Stimulated activated effector memory CD8-positive, alpha-beta T cell treated with anti-CD3 and anti-CD28 coated beads, Interleukin-12 subunit alpha, Interleukin-12 subunit beta, amount 100 ng/mL, for 72 hours (primary cell): ENCODE measurements at regions not wholly inside any gene's neighbourhood (a gene's known extent, or its start where the extent isn't known, plus 50 kb on each side); places are given as distances from the start of the nearest gene placed in this dataset.
"Not testable (repeated sequence)": the region's sequence is repeated elsewhere in the genome, so short reads cannot be mapped to it uniquely, and the experiment has no call there.

Experiments used
- ATAC-seq: fragments of 150-1000 bp; cut with Tn5 transposase; 2 replicates; pipeline ENCODE4 v1.10.0; 2021
- DNase-seq, 2 donors: peaks; one replicate each; pipeline ENCODE4 v3.0.0; 2021 to 2022; ENCODE audit warnings: low spot score in 2 of 2
- H3K27ac Mint-ChIP-seq: one replicate; pipeline ENCODE4 v1.8.0; 2022; ENCODE audit warnings: mild to moderate bottlenecking, mixed read lengths
- H3K36me3 Mint-ChIP-seq: one replicate; pipeline ENCODE4 v1.8.0; 2022; ENCODE audit warnings: mild to moderate bottlenecking, mixed read lengths
- H3K4me1 Mint-ChIP-seq: one replicate; pipeline ENCODE4 v1.8.0; 2022; ENCODE audit warnings: mixed read lengths
- H3K4me3 Mint-ChIP-seq: one replicate; pipeline ENCODE4 v1.8.0; 2022; ENCODE audit warnings: mild to moderate bottlenecking, mixed read lengths
- H3K9me3 Mint-ChIP-seq: one replicate; pipeline ENCODE4 v1.8.0; 2022; ENCODE audit warnings: mixed read lengths

GRCh38 chr2:173555833-173556232, 201.2 kb downstream of the CDCA7 start:
- Mint-ChIP-seq H3K36me3 (no peaks in the 10 kb centered on the region), H3K4me3 (no peak overlapping the region), H3K9me3 (no peaks in the 10 kb centered on the region), H3K4me1 (no peaks in the 10 kb centered on the region), H3K27ac (no peak overlapping the region)
- no peak for ATAC-seq
- DNase-seq, result no peak

- no peaks in the 10 kb centered on the region for H3K4me1 Mint-ChIP-seq
Observed at GRCh38 chr2:173556816-173557215, 202.1 kb downstream of the CDCA7 start.

GRCh38 chr2:173557497-173557896, 202.8 kb downstream of the CDCA7 start:
- Mint-ChIP-seq H3K36me3 (no peaks in the 10 kb centered on the region), H3K4me1 (no peaks in the 10 kb centered on the region), H3K27ac (no peak overlapping the region), H3K4me3 (no peak overlapping the region), H3K9me3 (no peaks in the 10 kb centered on the region)
- DNase-seq (no peak), ATAC-seq (no peak)

More at GRCh38 chr2:173556816-173557215, 202.1 kb downstream of the CDCA7 start:
- no peaks in the 10 kb centered on the region for H3K36me3 Mint-ChIP-seq
- no peak overlapping the region for H3K27ac Mint-ChIP-seq
- ATAC-seq, result no peak
- no peak overlapping the region for H3K4me3 Mint-ChIP-seq
- H3K9me3 Mint-ChIP-seq, result no peaks in the 10 kb centered on the region
- DNase-seq, result no peak

- DNase-seq, result no peak
- Mint-ChIP-seq H3K9me3 (peaks cover 2% of the 10 kb centered on the region), H3K36me3 (no peaks in the 10 kb centered on the region), H3K27ac (no peak overlapping the region), H3K4me1 (peaks cover 6% of the 10 kb centered on the region), H3K4me3 (no peak overlapping the region)
- ATAC-seq, result no peak
Observed at GRCh38 chr2:173567493-173567892, 212.8 kb downstream of the CDCA7 start.

GRCh38 chr2:173568054-173568453, 213.4 kb downstream of the CDCA7 start:
- H3K36me3 Mint-ChIP-seq, result no peaks in the 10 kb centered on the region

GRCh38 chr2:173571021-173571821, 216.5 kb downstream of the CDCA7 start:
- Mint-ChIP-seq H3K4me1 (peaks cover 6% of the 10 kb centered on the region), H3K4me3 (no peak overlapping the region), H3K36me3 (no peaks in the 10 kb centered on the region), H3K9me3 (peaks cover 4% of the 10 kb centered on the region), H3K27ac (no peak overlapping the region)
- DNase-seq (no peak), ATAC-seq (no peak)

More at GRCh38 chr2:173568054-173568453, 213.4 kb downstream of the CDCA7 start:
- no peak overlapping the region for H3K4me3 Mint-ChIP-seq
- peaks cover 6% of the 10 kb centered on the region for H3K4me1 Mint-ChIP-seq
- DNase-seq (no peak), ATAC-seq (no peak)
- H3K27ac Mint-ChIP-seq, result no peak overlapping the region
- H3K9me3 Mint-ChIP-seq, result no peaks in the 10 kb centered on the region

- H3K36me3 Mint-ChIP-seq, result no peaks in the 10 kb centered on the region
- no peak overlapping the region for H3K27ac Mint-ChIP-seq
- ATAC-seq, result no peak
Observed at GRCh38 chr2:173571887-173572680, 217.4 kb downstream of the CDCA7 start.

GRCh38 chr2:173572848-173573247, 218.2 kb downstream of the CDCA7 start:
- no peak overlapping the region for H3K27ac Mint-ChIP-seq
- H3K9me3 Mint-ChIP-seq, result peaks cover 4% of the 10 kb centered on the region
- no peak overlapping the region for H3K4me3 Mint-ChIP-seq
- DNase-seq (no peak), ATAC-seq (no peak)
- no peaks in the 10 kb centered on the region for H3K36me3 Mint-ChIP-seq
- peaks cover 6% of the 10 kb centered on the region for H3K4me1 Mint-ChIP-seq

More at GRCh38 chr2:173571887-173572680, 217.4 kb downstream of the CDCA7 start:
- DNase-seq, result no peak
- H3K4me1 Mint-ChIP-seq, result peaks cover 6% of the 10 kb centered on the region
- peaks cover 4% of the 10 kb centered on the region for H3K9me3 Mint-ChIP-seq
- no peak overlapping the region for H3K4me3 Mint-ChIP-seq

- not testable (repeated sequence) for DNase-seq, ATAC-seq, H3K4me1 Mint-ChIP-seq, H3K9me3 Mint-ChIP-seq, H3K27ac Mint-ChIP-seq, H3K36me3 Mint-ChIP-seq, H3K4me3 Mint-ChIP-seq
Observed at GRCh38 chr2:173573782-173574181, 219.1 kb downstream of the CDCA7 start.

GRCh38 chr2:173574324-173575112, 219.8 kb downstream of the CDCA7 start:
- H3K36me3 Mint-ChIP-seq, result no peaks in the 10 kb centered on the region
- DNase-seq, result no peak
- peaks cover 4% of the 10 kb centered on the region for H3K9me3 Mint-ChIP-seq
- no peak for ATAC-seq
- no peak overlapping the region for H3K27ac Mint-ChIP-seq
- peaks cover 6% of the 10 kb centered on the region for H3K4me1 Mint-ChIP-seq
- no peak overlapping the region for H3K4me3 Mint-ChIP-seq

- H3K9me3 Mint-ChIP-seq, result peaks cover 4% of the 10 kb centered on the region
- ATAC-seq, result no peak
- no peaks in the 10 kb centered on the region for H3K4me1 Mint-ChIP-seq
- H3K36me3 Mint-ChIP-seq, result no peaks in the 10 kb centered on the region
- no peak overlapping the region for H3K4me3 Mint-ChIP-seq
- no peak overlapping the region for H3K27ac Mint-ChIP-seq
- no peak for DNase-seq
Observed at GRCh38 chr2:173578404-173579107, 223.9 kb downstream of the CDCA7 start.

GRCh38 chr2:173580351-173580750, 225.7 kb downstream of the CDCA7 start:
- no peak overlapping the region for H3K4me3 Mint-ChIP-seq
- DNase-seq (no peak), ATAC-seq (no peak)
- no peaks in the 10 kb centered on the region for H3K36me3 Mint-ChIP-seq
- no peaks in the 10 kb centered on the region for H3K4me1 Mint-ChIP-seq
- peaks cover 4% of the 10 kb centered on the region for H3K9me3 Mint-ChIP-seq
- H3K27ac Mint-ChIP-seq, result no peak overlapping the region

- no peak overlapping the region for H3K27ac Mint-ChIP-seq
- H3K9me3 Mint-ChIP-seq, result no peaks in the 10 kb centered on the region
- H3K36me3 Mint-ChIP-seq, result no peaks in the 10 kb centered on the region
Observed at GRCh38 chr2:173580956-173581355, 226.3 kb downstream of the CDCA7 start.

GRCh38 chr2:173583196-173583595, 228.5 kb downstream of the CDCA7 start:
- H3K27ac Mint-ChIP-seq, result no peak overlapping the region
- H3K9me3 Mint-ChIP-seq, result no peaks in the 10 kb centered on the region
- no peaks in the 10 kb centered on the region for H3K4me1 Mint-ChIP-seq
- no peak for ATAC-seq
- H3K36me3 Mint-ChIP-seq, result no peaks in the 10 kb centered on the region
- H3K4me3 Mint-ChIP-seq, result no peak overlapping the region
- no peak for DNase-seq

More at GRCh38 chr2:173580956-173581355, 226.3 kb downstream of the CDCA7 start:
- no peak overlapping the region for H3K4me3 Mint-ChIP-seq
- ATAC-seq (no peak), DNase-seq (no peak)
- H3K4me1 Mint-ChIP-seq, result no peaks in the 10 kb centered on the region

GRCh38 chr2:173584000-173584399, 229.3 kb downstream of the CDCA7 start:
- no peak overlapping the region for H3K4me3 Mint-ChIP-seq
- H3K4me1 Mint-ChIP-seq, result no peaks in the 10 kb centered on the region
- no peaks in the 10 kb centered on the region for H3K36me3 Mint-ChIP-seq
- DNase-seq (no peak), ATAC-seq (no peak)
- H3K27ac Mint-ChIP-seq, result no peak overlapping the region
- H3K9me3 Mint-ChIP-seq, result no peaks in the 10 kb centered on the region
